H1 (cell line): ENCODE measurements at regions not wholly inside any gene's neighbourhood (a gene's known extent, or its start where the extent isn't known, plus 50 kb on each side); places are given as distances from the start of the nearest gene placed in this dataset.

Source experiments
- CTCF ChIA-PET: fragments of 300-600 bp; sonication (Branson Sonifier 250); formaldehyde crosslinking; loops from one replicate; lab custom pipeline; 2021; ENCODE audit not compliant: partially characterized antibody; lab: Charles Lee
- POLR2A ChIA-PET: fragments of 300-600 bp; sonication (Branson Sonifier 250); formaldehyde crosslinking; loops from one replicate; lab custom pipeline; 2021; ENCODE audit warnings: inconsistent platforms; ENCODE audit not compliant: partially characterized antibody; lab: Charles Lee
- DNase-seq, 2 experiments: peaks; one replicate each; pipeline versions ENCODE4 v3.0.0 to v3.0.0-alpha.2; 2010 to 2022; ENCODE audit warnings: low spot score in 2 of 2, low read depth in 1 of 2, mixed read lengths in 1 of 2
- FAIRE-seq: peaks from 2 replicates; lab custom pipeline; 2011; peaks lifted over from hg19 to GRCh38; lab: Jason Lieb, UNC
- H2AFZ ChIP-seq: 2 replicates; pipeline ENCODE4 v1.8.1; 2012; ENCODE audit warnings: low read length, inconsistent platforms
- H2AK5ac ChIP-seq: 2 replicates; pipeline ENCODE4 v1.6.1; 2013; ENCODE audit warnings: low read depth, low read length
- H2BK120ac ChIP-seq: replicated peaks from 2 replicates; pipeline ENCODE3; 2013; ENCODE audit warnings: low read depth, low read length, inconsistent platforms
- H2BK12ac ChIP-seq: 2 replicates; pipeline ENCODE4 v1.6.1; 2013; ENCODE audit warnings: low read depth, low read length
- H2BK15ac ChIP-seq: 2 replicates; pipeline ENCODE4 v1.6.1; 2013; ENCODE audit warnings: low read length
- H2BK20ac ChIP-seq: 2 replicates; pipeline ENCODE4 v1.6.1; 2013; ENCODE audit warnings: low read length
- H2BK5ac ChIP-seq: 2 replicates; pipeline ENCODE4 v1.6.1; 2013; ENCODE audit warnings: low read depth, low read length
- H3K14ac ChIP-seq: 2 replicates; pipeline ENCODE4 v1.6.1; 2013; ENCODE audit warnings: inconsistent platforms; ENCODE audit not compliant: insufficient read length
- H3K18ac ChIP-seq: 2 replicates; pipeline ENCODE4 v1.6.1; 2013; ENCODE audit warnings: low read length; ENCODE audit errors: extremely low read depth
- H3K23ac ChIP-seq: 2 replicates; pipeline ENCODE4 v1.6.1; 2013; ENCODE audit warnings: inconsistent platforms; ENCODE audit not compliant: insufficient read length
- H3K23me2 ChIP-seq: 2 replicates; pipeline ENCODE4 v1.6.1; 2013; ENCODE audit warnings: low read depth, low read length
- H3K27ac ChIP-seq: 2 replicates; pipeline ENCODE4 v1.6.1; 2011; ENCODE audit warnings: low read depth, low read length, inconsistent platforms
- H3K27me3 ChIP-seq, 4 experiments: replicated peaks in 1 of 4; 1 replicate in 1 of 4; 2 replicates in 3 of 4; pipeline versions ENCODE4 v1.6.1 to v1.8.1; 2011 to 2013; ENCODE audit warnings: low read length in 3 of 4, mild to moderate bottlenecking in 3 of 4, inconsistent platforms in 2 of 4, mixed read lengths in 2 of 4, moderate library complexity in 1 of 4; ENCODE audit not compliant: control insufficient read depth in 3 of 4, insufficient read depth in 3 of 4; ENCODE audit errors: extremely low read depth in 1 of 4
- H3K36me3 ChIP-seq, 4 experiments: 2 replicates each; pipeline versions ENCODE4 v1.6.1 to v1.8.1; 2011 to 2013; ENCODE audit warnings: mild to moderate bottlenecking in 4 of 4, low read length in 3 of 4, moderate library complexity in 2 of 4, control low read depth in 1 of 4, inconsistent platforms in 1 of 4; ENCODE audit not compliant: insufficient read depth in 4 of 4, control insufficient read depth in 2 of 4
- H3K4ac ChIP-seq: replicated peaks from 2 replicates; pipeline ENCODE3; 2013; ENCODE audit warnings: low read length, low read depth, mixed read lengths, inconsistent platforms; ENCODE audit not compliant: insufficient read length
- H3K4me1 ChIP-seq, 4 experiments: replicated peaks in 1 of 4; 1 replicate in 1 of 4; 2 replicates in 3 of 4; pipeline versions ENCODE4 v1.6.1 to v1.8.1; 2011 to 2013; ENCODE audit warnings: low read length in 3 of 4, inconsistent platforms in 2 of 4, mixed read lengths in 1 of 4; ENCODE audit not compliant: insufficient read depth in 4 of 4, control insufficient read depth in 3 of 4
- H3K4me2 ChIP-seq, 2 experiments: 2 replicates each; pipeline versions ENCODE4 v1.6.1 to v1.8.1; 2011 to 2013; ENCODE audit warnings: low read depth in 2 of 2, low read length in 2 of 2, control low read depth in 1 of 2, inconsistent platforms in 1 of 2, mild to moderate bottlenecking in 1 of 2; ENCODE audit not compliant: insufficient read depth in 1 of 2
- H3K4me3 ChIP-seq, 4 experiments: fragments of 200-600, 300-600 bp in 1 of 4; sonication (generic), shearing (Covaris generic), sonication (Bioruptor Twin) in 1 of 4; 2 replicates each; pipeline versions ENCODE4 v1.5.1 to v1.8.1; 2011 to 2016; ENCODE audit warnings: low read length in 4 of 4, low read depth in 3 of 4, control low read depth in 2 of 4, inconsistent platforms in 2 of 4, mild to moderate bottlenecking in 2 of 4, mixed read lengths in 1 of 4, moderate library complexity in 1 of 4; ENCODE audit not compliant: insufficient read depth in 2 of 4; ENCODE audit errors: extremely low read depth in 1 of 4
- H3K56ac ChIP-seq: replicated peaks from 2 replicates; pipeline ENCODE3; 2013; ENCODE audit warnings: low read depth, mild to moderate bottlenecking, mixed read lengths, low read length, inconsistent platforms; ENCODE audit not compliant: insufficient read length
- H3K79me1 ChIP-seq: 2 replicates; pipeline ENCODE4 v1.6.1; 2013; ENCODE audit warnings: low read depth, low read length, control low read depth
- H3K79me2 ChIP-seq, 2 experiments: 2 replicates each; pipeline versions ENCODE4 v1.6.1 to v1.8.1; 2012 to 2013; ENCODE audit warnings: low read length in 2 of 2, mild to moderate bottlenecking in 2 of 2, inconsistent platforms in 1 of 2; ENCODE audit not compliant: insufficient read depth in 2 of 2, control insufficient read depth in 1 of 2
- H3K9ac ChIP-seq, 4 experiments: replicated peaks in 1 of 4; 1 replicate in 1 of 4; 2 replicates in 3 of 4; pipeline versions ENCODE4 v1.6.1 to v1.8.1; 2011 to 2013; ENCODE audit warnings: low read depth in 3 of 4, low read length in 3 of 4, control low read depth in 2 of 4, mild to moderate bottlenecking in 2 of 4, moderate library complexity in 2 of 4, inconsistent platforms in 1 of 4; ENCODE audit errors: extremely low read depth in 1 of 4
- H3K9me3 ChIP-seq, 2 experiments: 2 replicates each; pipeline versions ENCODE4 v1.6.1 to v1.8.1; 2012 to 2013; ENCODE audit warnings: mild to moderate bottlenecking in 2 of 2, moderate library complexity in 2 of 2, control low read depth in 1 of 2, inconsistent platforms in 1 of 2, low read depth in 1 of 2, low read length in 1 of 2, mixed read lengths in 1 of 2; ENCODE audit not compliant: insufficient read depth in 2 of 2
- H4K20me1 ChIP-seq, 2 experiments: replicated peaks in 1 of 2; 2 replicates each; pipeline versions ENCODE3 to v1.8.1; 2011 to 2013; ENCODE audit warnings: inconsistent platforms in 2 of 2, low read length in 2 of 2, mild to moderate bottlenecking in 1 of 2; ENCODE audit not compliant: insufficient read depth in 2 of 2, control insufficient read depth in 1 of 2
- H4K5ac ChIP-seq: 2 replicates; pipeline ENCODE4 v1.6.1; 2013; ENCODE audit warnings: low read length, low read depth, mixed read lengths, inconsistent platforms; ENCODE audit not compliant: insufficient read length
- H4K8ac ChIP-seq: 2 replicates; pipeline ENCODE4 v1.8.0; 2013; ENCODE audit warnings: mild to moderate bottlenecking, moderate library complexity, low read length, inconsistent platforms; ENCODE audit not compliant: insufficient read depth; ENCODE audit errors: extremely low read depth
- H4K91ac ChIP-seq: replicated peaks from 2 replicates; pipeline ENCODE3; 2013; ENCODE audit warnings: low read length, mixed read lengths, inconsistent platforms; ENCODE audit not compliant: insufficient read length
- ASH2L ChIP-seq: fragments of 200-600, 300-600 bp; sonication (generic); IDR thresholded peaks from one replicate; pipeline ENCODE4 v1.7.1; 2017; ENCODE audit warnings: low read length
- ATF3 ChIP-seq: IDR thresholded peaks from 2 replicates; pipeline ENCODE4 v1.6.1; 2011; ENCODE audit warnings: low read depth, mild to moderate bottlenecking, low read length; ENCODE audit not compliant: insufficient read depth
- BRCA1 ChIP-seq: IDR thresholded peaks from 2 replicates; pipeline ENCODE4 v1.6.1; 2012; ENCODE audit warnings: low read depth, low read length, improper control_type of control experiment
- CBX8 ChIP-seq: fragments of 300-800, 300-1000 bp; sonication (generic); IDR thresholded peaks from 2 replicates; pipeline ENCODE4 v1.7.1; 2016; ENCODE audit warnings: low read depth, low read length, borderline replicate concordance
- CEBPB ChIP-seq: IDR thresholded peaks from 2 replicates; pipeline ENCODE4 v1.6.1; 2012; ENCODE audit warnings: low read depth, low read length
- CHD1 ChIP-seq: IDR thresholded peaks from 2 replicates; pipeline ENCODE4 v1.6.1; 2012; ENCODE audit warnings: low read depth, low read length, improper control_type of control experiment
- EP300 ChIP-seq, 2 experiments: IDR thresholded peaks; 1 replicate in 1 of 2; 2 replicates in 1 of 2; pipeline ENCODE4 v1.6.1; 2011 to 2012; ENCODE audit warnings: low read depth in 2 of 2, low read length in 2 of 2, mild to moderate bottlenecking in 2 of 2, borderline replicate concordance in 1 of 2, inconsistent platforms in 1 of 2, moderate library complexity in 1 of 2
- GTF2F1 ChIP-seq: IDR thresholded peaks from 2 replicates; pipeline ENCODE4 v1.6.1; 2012; ENCODE audit warnings: low read depth, low read length, improper control_type of control experiment, borderline replicate concordance
- JUND ChIP-seq: IDR thresholded peaks from 2 replicates; pipeline ENCODE4 v1.6.1; 2011; ENCODE audit warnings: mild to moderate bottlenecking, improper control_type of control experiment, low read length
- POU5F1 ChIP-seq: IDR thresholded peaks from 2 replicates; pipeline ENCODE4 v1.6.1; 2011; ENCODE audit warnings: low read depth, mild to moderate bottlenecking, low read length, moderate library complexity
- RNF2 ChIP-seq: fragments of 200-900, 300-1000 bp; sonication (generic); IDR thresholded peaks from 2 replicates; pipeline ENCODE4 v1.7.1; 2016; ENCODE audit warnings: borderline replicate concordance, low read depth, mild to moderate bottlenecking, antibody characterized with exemption, low read length; ENCODE audit not compliant: poor library complexity, severe bottlenecking; ENCODE audit errors: missing control alignments
- SIRT6 ChIP-seq: IDR thresholded peaks from one replicate; pipeline ENCODE4 v1.7.1; 2012; ENCODE audit warnings: low read length, inconsistent platforms
- WGBS, 2 experiments: shearing (Covaris generic) in 1 of 2; methylation state at CpG; one replicate each; pipeline versions ENCODE4 v1.1.6 to v1.1.7; 2013 to 2015; ENCODE audit warnings: low lambda C conversion rate in 2 of 2, mixed read lengths in 2 of 2, inconsistent platforms in 1 of 2, low coverage in 1 of 2, missing lambda C conversion rate in 1 of 2; ENCODE audit not compliant: insufficient replicate concordance in 2 of 2, insufficient coverage in 1 of 2, insufficient read length in 1 of 2; ENCODE audit errors: extremely low coverage in 1 of 2, missing lambda C conversion rate in 1 of 2; 5-methylcytosine and 5-hydroxymethylcytosine counted together

- no peaks in the 10 kb centered on the region; the same call in 1 of the 2 replicates for H3K23me2 ChIP-seq
- H2AK5ac ChIP-seq: no peak overlapping the region
- 0 out of 8 replicates have a peak, but pooled peaks cover 0 to 2% (median 0%) of the 10 kb centered on the region in 4 experiments for H3K36me3 ChIP-seq
- no peaks in the 10 kb centered on the region for H3K79me2 ChIP-seq
- no peaks in the 10 kb centered on the region for H3K79me1 ChIP-seq
- no peaks in the 10 kb centered on the region; a peak in 2 of 4 replicates for H3K9me3 ChIP-seq
- H3K27ac ChIP-seq: no peak overlapping the region
- H3K27me3 ChIP-seq: peaks cover 15 to 24% (median 20%) of the 10 kb centered on the region in 4 experiments
- no peak overlapping the region for H2BK20ac ChIP-seq
- no peak overlapping the region for H4K5ac ChIP-seq
- H4K8ac ChIP-seq: no peak overlapping the region
- ChIA-PET POLR2A (no interaction called here), CTCF (interaction anchor here (0.6 to 2.5 kb wide), 3 partner anchors 14 to 112 kb away, joined by 3 to 6 read pairs (median 3); no protein-coding TSS in a partner anchor)
- WGBS, 2 experiments: 85% methylated on average over 7 of the region's 7 CpGs; no CpG with 5 or more reads in 1 of the 2 experiments
- H3K4ac ChIP-seq: no peak overlapping the region
- no peak overlapping the region for H3K14ac ChIP-seq
- H3K56ac ChIP-seq: no peak overlapping the region
- no peak overlapping the region for H2BK12ac ChIP-seq
- no peak overlapping the region for H3K23ac ChIP-seq
- no peak overlapping the region for H2BK15ac ChIP-seq
- H2BK5ac ChIP-seq: no peak overlapping the region; the same call in 1 of the 2 replicates
- H2AFZ ChIP-seq: peak overlapping the region; percentile 59; the same call in 1 of the 2 replicates
- H2BK120ac ChIP-seq: peak overlapping the region; percentile 78
- FAIRE-seq (no peak), DNase-seq (no peak)
- H4K20me1 ChIP-seq: no peaks in the 10 kb centered on the region
- no peak overlapping the region for H3K4me3 ChIP-seq
- H3K18ac ChIP-seq: peak overlapping the region; percentile 48; the same call in 1 of the 2 replicates
- no peak overlapping the region for H3K9ac ChIP-seq
- H3K4me2 ChIP-seq: no peak overlapping the region
- H3K4me1 ChIP-seq: peaks cover 0 to 10% (median 1%) of the 10 kb centered on the region in 4 experiments; a peak in 2 of 7 replicates
- no peak overlapping the region for H4K91ac ChIP-seq
- no peak for TF ChIP-seq JUND
- no peak for TF ChIP-seq ATF3
- TF ChIP-seq BRCA1: no peak
- TF ChIP-seq ASH2L: no peak
- no peak for TF ChIP-seq GTF2F1
- no peak for TF ChIP-seq CEBPB
- TF ChIP-seq CBX8: no peak
- TF ChIP-seq SIRT6: no peak
- TF ChIP-seq POU5F1: no peak
- TF ChIP-seq EP300 (IDR thresholded peaks at IDR 0.05; ENCODE audit: borderline replicate concordance in 1 of 2, low read depth in 2 of 2, low read length in 2 of 2): no peak
- TF ChIP-seq CHD1: no peak
- no peak for TF ChIP-seq RNF2
Measured at GRCh38 chr16:51624080-51624775, 473.2 kb upstream of the SALL1 start.
